K562 (cell line): ENCODE measurements at regions not wholly inside any gene's neighbourhood (a gene's known extent, or its start where the extent isn't known, plus 50 kb on each side); places are given as distances from the start of the nearest gene placed in this dataset.

Source experiments
- BMI1 ChIP-seq: fragments of 150-350 bp; IDR thresholded peaks from 2 replicates; pipeline ENCODE4 v1.6.1; 2014; ENCODE audit warnings: low read length
- CHD2 ChIP-seq: IDR thresholded peaks from 2 replicates; pipeline ENCODE4 v1.6.1; 2011; ENCODE audit warnings: low read depth, low read length
- EP300 ChIP-seq: IDR thresholded peaks from 2 replicates; pipeline ENCODE4 v1.6.1; 2012; ENCODE audit warnings: low read length, improper control_type of control experiment
- LCOR ChIP-seq: sonication (generic); formaldehyde crosslinking; IDR thresholded peaks from 2 replicates; pipeline ENCODE4 v1.8.0; 2022; ENCODE audit warnings: mild to moderate bottlenecking, missing genetic modification reagents
- PCBP2 ChIP-seq: fragments of 200-400 bp; formaldehyde crosslinking; IDR thresholded peaks from 2 replicates; pipeline ENCODE4 v1.6.1; 2018; ENCODE audit warnings: low read length, low read depth, mild to moderate bottlenecking, moderate library complexity; ENCODE audit not compliant: poor library complexity, severe bottlenecking
- POLR2A ChIP-seq: fragments of 450-650 bp; conservative IDR thresholded peaks from 2 replicates; pipeline ENCODE4 v1.6.1; 2016
- PRDM10 ChIP-seq: fragments of 450-650 bp; IDR thresholded peaks from 2 replicates; pipeline ENCODE4 v1.6.1; 2018; ENCODE audit not compliant: partially characterized antibody
- ZBTB33 ChIP-seq: sonication (generic); formaldehyde crosslinking; IDR thresholded peaks from 2 replicates; pipeline ENCODE4 v1.8.1; 2023; ENCODE audit warnings: mild to moderate bottlenecking, missing genetic modification reagents
- ZBTB8A ChIP-seq: fragments of 450-650 bp; IDR thresholded peaks from 2 replicates; pipeline ENCODE4 v1.6.1; 2018; ENCODE audit warnings: mild to moderate bottlenecking, moderate library complexity; ENCODE audit not compliant: partially characterized antibody
- ZNF133 ChIP-seq: fragments of 250-450 bp; sonication (Bioruptor Pico); IDR thresholded peaks from 2 replicates; pipeline ENCODE4 v1.4.0; 2020; ENCODE audit warnings: mild to moderate bottlenecking
- ZNF77 ChIP-seq: fragments of 250-450 bp; sonication (Bioruptor Pico); IDR thresholded peaks from 2 replicates; pipeline ENCODE4 v1.5.0; 2020
- TF ChIP-seq, protein P1 (sequence below), 3 experiments: IDR thresholded peaks in 2 of 3; conservative IDR thresholded peaks in 1 of 3; 2 replicates each; pipeline ENCODE4 v1.5.1; 2011 to 2012; ENCODE audit warnings: low read length in 3 of 3, mild to moderate bottlenecking in 3 of 3, control low read depth in 2 of 3, improper control_type of control experiment in 1 of 3, inconsistent platforms in 1 of 3, low read depth in 1 of 3, mixed read lengths in 1 of 3, moderate library complexity in 1 of 3; ENCODE audit not compliant: insufficient read depth in 2 of 3

- TF ChIP-seq ZBTB33 (CRISPR knock-in tag), result no peak
- TF ChIP-seq POLR2A, result no peak
- no peak for TF ChIP-seq BMI1
- no peak for TF ChIP-seq PCBP2
- TF ChIP-seq ZNF133 (CRISPR knock-in tag), result no peak
- TF ChIP-seq LCOR (CRISPR knock-in tag), result no peak
- TF ChIP-seq, protein P1, sequence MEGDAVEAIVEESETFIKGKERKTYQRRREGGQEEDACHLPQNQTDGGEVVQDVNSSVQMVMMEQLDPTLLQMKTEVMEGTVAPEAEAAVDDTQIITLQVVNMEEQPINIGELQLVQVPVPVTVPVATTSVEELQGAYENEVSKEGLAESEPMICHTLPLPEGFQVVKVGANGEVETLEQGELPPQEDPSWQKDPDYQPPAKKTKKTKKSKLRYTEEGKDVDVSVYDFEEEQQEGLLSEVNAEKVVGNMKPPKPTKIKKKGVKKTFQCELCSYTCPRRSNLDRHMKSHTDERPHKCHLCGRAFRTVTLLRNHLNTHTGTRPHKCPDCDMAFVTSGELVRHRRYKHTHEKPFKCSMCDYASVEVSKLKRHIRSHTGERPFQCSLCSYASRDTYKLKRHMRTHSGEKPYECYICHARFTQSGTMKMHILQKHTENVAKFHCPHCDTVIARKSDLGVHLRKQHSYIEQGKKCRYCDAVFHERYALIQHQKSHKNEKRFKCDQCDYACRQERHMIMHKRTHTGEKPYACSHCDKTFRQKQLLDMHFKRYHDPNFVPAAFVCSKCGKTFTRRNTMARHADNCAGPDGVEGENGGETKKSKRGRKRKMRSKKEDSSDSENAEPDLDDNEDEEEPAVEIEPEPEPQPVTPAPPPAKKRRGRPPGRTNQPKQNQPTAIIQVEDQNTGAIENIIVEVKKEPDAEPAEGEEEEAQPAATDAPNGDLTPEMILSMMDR (IDR thresholded peaks at IDR 0.05 in 2 of 3, conservative IDR thresholded peaks at IDR 0.05 in 1 of 3; ENCODE audit: insufficient read depth in 2 of 3, low read depth in 1 of 3, low read length in 3 of 3), result no peak
- no peak for TF ChIP-seq ZBTB8A
- no peak for TF ChIP-seq CHD2
- no peak for TF ChIP-seq EP300
- TF ChIP-seq ZNF77 (CRISPR knock-in tag), result no peak
- TF ChIP-seq PRDM10, result no peak
These were observed 91.7 kb upstream of the PDZRN3 start for GRCh38 chr3:73716418-73716817.
